Bone marrow (tissue), 2 donors: ENCODE measurements at regions not wholly inside any gene's neighbourhood (a gene's known extent, or its start where the extent isn't known, plus 50 kb on each side); places are given as distances from the start of the nearest gene placed in this dataset.
"Not testable (repeated sequence)": the region's sequence is repeated elsewhere in the genome, so short reads cannot be mapped to it uniquely, and the experiment has no call there.

Experiments used
- DNase-seq, 2 donors: peaks; one replicate each; lab custom pipeline; 2025; lab: John Stamatoyannopoulos, UW

GRCh38 chr7:49100908-49101740 is 176.8 kb downstream of the CDC14C start:
- DNase-seq: not testable (repeated sequence)

DNA sequence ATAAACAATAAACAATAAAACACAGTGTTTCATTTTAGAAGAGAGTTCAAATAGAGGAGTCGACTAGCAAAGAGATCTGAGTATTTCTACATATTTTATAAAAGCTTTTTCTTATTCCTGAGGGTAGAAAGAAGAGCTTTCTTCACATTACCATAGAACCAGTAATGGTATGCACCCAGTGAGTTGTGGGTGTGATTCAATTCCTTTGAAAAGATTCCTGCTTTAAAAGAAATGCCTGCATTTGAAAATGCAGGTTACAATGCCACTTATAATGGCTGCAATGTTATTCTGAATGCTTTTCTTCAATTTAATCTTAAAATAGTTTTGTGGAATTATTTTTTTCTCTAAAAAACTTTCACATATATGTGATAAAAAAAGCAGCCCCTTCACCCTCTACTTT is 178.1 kb downstream of the CDC14C start:
- DNase-seq: no peak

- no peak for DNase-seq
Observed at GRCh38 chr7:49111706-49112105, 187.4 kb downstream of the CDC14C start.

DNA sequence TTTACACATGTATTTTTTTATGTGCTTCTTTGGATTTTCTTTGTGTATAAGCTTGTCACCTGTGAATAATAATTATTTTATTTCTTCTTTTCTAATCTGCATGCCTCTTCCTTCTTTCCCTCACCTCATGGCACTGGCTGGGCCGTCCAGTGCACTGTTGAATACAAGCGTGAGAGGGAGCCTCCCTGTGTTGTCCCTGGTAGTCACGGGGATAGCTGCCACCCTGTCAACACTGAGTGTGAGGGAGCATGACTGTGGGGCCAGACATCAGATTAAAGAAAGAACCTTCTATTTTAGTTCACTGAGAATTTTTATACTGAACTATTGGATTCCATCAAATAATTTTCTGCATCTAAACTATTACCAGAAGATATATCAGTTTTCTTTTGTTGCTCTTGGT is 187.9 kb downstream of the CDC14C start:
- no peak for DNase-seq

GRCh38 chr7:49112647-49113046 is 188.3 kb downstream of the CDC14C start:
- no peak for DNase-seq

GRCh38 chr7:49119706-49120105 is 195.4 kb downstream of the CDC14C start:
- DNase-seq: no peak

DNA sequence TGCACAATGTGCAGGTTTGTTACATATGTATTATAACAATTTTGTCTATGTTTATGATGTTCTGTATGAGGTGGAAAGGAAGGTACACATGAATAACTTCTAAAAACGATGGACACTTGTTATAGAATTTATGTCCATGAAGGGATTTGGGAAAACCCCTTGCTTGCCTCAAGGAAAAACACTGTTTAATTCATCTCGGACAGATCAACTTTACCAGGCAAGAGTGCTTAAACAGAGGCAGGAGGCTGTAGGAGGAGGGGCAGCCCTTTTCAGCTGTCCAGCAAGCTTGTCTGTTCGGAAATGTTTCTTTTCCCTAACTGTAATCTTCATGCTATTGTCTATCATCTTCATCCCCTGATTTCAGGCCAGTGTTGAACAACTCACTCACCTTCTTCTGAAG is 200.9 kb downstream of the CDC14C start:
- DNase-seq: no peak

- DNase-seq: no peak
Observed at GRCh38 chr7:49127359-49127913, 203.1 kb downstream of the CDC14C start.

GRCh38 chr7:49137978-49138377 is 213.6 kb downstream of the CDC14C start:
- DNase-seq: no peak

- no peak for DNase-seq
Observed at GRCh38 chr7:49150486-49150885, 226.1 kb downstream of the CDC14C start.

GRCh38 chr7:49151146-49151545 is 226.8 kb downstream of the CDC14C start:
- no peak for DNase-seq

DNA sequence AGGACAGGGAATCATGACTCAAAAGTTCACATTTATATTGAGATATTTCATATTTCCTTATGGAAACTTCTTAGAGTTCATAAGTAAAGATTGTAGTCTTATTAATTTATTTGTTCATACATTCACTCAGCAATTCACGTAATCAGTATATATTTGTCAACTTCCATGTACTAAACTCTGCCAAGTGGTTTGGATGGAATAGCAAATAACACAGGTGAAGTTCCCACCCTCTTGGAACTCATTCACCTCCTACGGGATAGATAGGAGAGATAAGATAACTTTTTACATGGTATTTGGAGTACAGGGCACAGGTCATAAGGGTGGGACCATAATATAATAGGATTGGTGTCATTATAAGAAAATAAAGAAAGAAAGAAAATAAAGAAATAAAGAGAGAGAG is 234.0 kb downstream of the CDC14C start:
- no peak for DNase-seq

- no peak for DNase-seq
Observed at GRCh38 chr7:49159536-49159935, 235.2 kb downstream of the CDC14C start.

GRCh38 chr7:49166441-49166840 is 242.1 kb downstream of the CDC14C start:
- no peak for DNase-seq

GRCh38 chr7:49172639-49173038 is 248.3 kb downstream of the CDC14C start:
- DNase-seq: no peak

DNA sequence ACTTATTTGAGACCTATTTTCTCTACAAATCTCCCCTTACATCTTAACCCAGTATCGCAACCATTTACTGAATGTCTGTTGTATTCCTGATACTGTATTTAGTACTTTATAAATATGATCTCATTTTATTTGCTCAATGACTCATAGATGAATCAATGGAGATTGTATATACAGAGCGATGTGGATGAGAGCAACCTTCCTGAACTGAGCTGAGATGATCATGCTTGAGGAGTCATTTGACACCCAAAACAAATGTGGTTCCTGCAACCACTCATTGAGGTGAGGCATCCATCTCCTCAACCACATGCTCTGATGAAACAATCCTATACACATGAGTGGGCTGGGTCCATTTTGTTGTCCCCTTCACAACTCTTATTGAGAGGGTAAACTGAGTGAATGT is 250.0 kb downstream of the CDC14C start:
- DNase-seq: no peak

DNA sequence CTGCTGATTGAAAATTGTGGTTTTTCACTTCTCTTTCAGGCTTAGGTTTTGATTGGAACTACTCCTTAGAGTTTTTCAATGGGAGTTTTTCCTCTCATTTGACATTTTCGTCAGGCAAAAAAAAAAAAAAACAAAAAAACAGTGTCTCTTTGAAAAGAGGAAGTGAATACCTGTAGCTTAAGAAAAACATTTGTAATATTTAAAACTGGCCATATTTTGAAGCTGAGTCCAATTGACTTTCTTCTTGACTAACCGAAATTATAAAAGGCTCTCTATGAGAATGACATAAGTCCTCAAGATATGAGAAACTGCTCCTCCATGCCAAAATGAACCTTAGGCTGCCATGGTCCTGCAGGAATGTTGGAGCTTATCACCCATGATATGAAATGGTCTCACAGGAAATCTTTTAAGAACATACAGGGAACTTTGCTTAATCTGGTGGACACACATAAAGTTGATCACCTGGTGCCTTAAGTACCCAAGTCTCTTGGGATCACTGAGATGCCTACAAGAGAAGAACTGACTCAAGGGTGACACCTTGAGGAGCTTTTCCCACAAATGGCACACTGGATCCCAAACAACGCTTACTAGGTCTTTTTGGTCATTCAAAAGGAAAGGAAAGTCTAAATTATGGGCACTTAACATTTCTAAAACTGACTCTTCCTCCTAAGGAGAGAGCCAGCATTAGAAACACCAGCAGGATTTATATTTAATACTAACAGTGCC is 263.4 kb downstream of the CDC14C start:
- DNase-seq: no peak

DNA sequence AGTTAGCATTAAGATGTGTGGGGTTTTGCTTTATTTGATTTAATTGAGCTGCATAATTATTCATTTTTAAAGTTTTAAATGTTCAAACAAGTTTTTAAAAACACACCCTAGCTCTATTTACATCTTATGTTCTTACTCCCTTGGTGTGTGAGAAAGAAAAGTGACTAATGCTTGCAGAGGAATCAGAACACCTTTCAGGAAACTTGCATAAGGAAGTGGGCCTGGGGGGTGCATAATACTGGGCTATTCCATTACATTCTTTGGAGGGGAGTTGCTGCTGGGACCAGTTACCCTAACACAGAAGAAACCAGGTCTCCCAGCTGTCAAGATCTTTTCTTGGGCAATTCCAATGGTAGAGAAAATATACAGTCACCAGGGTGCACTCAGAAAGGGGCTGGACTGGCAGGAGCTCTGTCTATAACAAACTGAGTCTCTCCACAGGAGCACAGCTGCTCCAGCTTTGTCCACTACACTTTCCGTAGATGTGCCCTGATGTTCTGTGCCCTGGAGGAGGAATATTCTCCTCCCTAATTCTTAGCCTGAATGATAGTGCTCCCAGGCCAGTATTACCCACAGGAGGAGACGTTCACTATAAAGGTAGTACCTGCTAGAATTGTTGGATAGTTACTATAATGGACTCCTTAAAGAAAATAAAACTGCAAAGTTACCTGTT is 304.2 kb downstream of the CDC14C start:
- no peak for DNase-seq

- no peak for DNase-seq
Observed at GRCh38 chr7:49229246-49229645, 304.9 kb downstream of the CDC14C start.

GRCh38 chr7:49243521-49243920 is 319.2 kb downstream of the CDC14C start:
- no peak for DNase-seq

DNA sequence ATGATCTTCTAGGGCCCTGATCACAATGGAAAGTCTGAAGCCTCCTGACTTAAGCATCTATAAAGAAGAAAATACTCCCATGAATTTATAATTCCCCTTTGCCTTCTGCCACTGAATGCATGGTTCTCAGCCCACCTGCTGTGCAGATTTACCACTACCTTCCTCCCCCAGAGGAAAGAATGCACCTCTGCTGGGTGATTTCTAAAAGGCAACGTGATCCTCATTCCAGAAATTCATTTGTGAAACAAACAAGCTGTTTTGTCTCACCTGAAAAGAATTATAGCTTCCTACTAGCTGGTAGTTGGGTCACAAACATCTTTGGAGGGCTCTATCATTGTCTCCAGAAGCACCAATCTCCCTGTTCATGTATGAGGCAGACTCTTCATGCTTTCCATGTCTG is 320.2 kb downstream of the CDC14C start:
- DNase-seq: no peak

DNA sequence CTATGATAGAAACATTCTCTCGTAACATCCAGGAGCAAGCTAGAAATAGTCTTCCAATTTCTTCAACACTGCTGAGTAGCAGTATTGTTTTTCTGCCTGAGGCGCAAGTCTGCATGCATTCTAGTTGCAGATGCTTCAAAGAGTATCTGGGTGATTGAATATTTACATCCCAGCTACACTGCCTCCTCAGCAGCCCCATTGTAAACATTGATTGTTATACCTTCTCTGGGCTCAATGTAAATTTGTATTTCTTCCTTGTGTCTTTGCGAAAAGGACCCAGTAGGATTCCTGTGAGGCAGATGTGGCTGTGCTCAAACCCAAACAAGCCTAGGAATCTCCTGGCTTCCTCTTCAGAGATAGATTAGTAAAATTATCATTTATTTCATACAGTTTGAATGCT is 320.7 kb downstream of the CDC14C start:
- no peak for DNase-seq

DNA sequence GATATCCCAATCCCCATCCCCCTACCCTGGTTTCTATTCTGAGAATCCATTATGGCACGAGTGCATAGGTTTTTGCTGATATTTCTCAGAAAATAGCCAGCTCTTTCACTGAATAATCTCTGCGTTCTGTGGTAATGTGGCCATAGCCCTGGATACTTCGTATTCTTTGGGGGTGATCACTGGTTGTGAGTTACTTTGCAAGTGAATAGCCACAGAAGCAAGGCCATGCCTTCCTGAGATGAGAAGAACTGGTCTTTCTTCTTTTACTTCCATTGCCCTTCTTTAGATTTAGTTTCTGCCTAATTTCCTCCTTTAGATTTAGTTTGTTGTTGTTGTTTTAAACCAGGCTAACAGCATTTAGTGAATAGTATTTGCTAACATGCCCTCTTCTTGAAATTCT is 323.4 kb downstream of the CDC14C start:
- no peak for DNase-seq
